HCT116 (cell line): ENCODE measurements at regions not wholly inside any gene's neighbourhood (a gene's known extent, or its start where the extent isn't known, plus 50 kb on each side); places are given as distances from the start of the nearest gene placed in this dataset.

Experiments used
- ATAC-seq: fragments of 200-7000 bp; cut with Tn5 transposase; 2 replicates; pipeline ENCODE4 v1.9.1; 2020; ENCODE audit warnings: mild to moderate bottlenecking, moderate library complexity
- BruUV-seq: library from RNA; stranded (reverse); fragments of 400-500 nt; replicated peaks from 2 replicates; lab custom pipeline; 2021; lab: Mats Ljungman, UMichigan
- CTCF ChIA-PET: fragments of 300-600 bp; sonication (Branson Sonifier 250); formaldehyde crosslinking; loops from one replicate; lab custom pipeline; 2021; ENCODE audit warnings: antibody characterized with exemption; lab: Charles Lee
- POLR2A ChIA-PET: fragments of 300-600, 350-600 bp; sonication (Branson Sonifier 250); formaldehyde crosslinking; loops from one replicate; lab custom pipeline; 2021; ENCODE audit warnings: antibody characterized with exemption; lab: Charles Lee
- RAD21 ChIA-PET, 2 experiments: fragments of 300-600 bp; sonication (Branson Sonifier 250); formaldehyde crosslinking; loops; one replicate each; lab custom pipeline; 2023; ENCODE audit warnings: low total read pairs in 2 of 2; ENCODE audit not compliant: uncharacterized antibody in 2 of 2, unreplicated experiment in 2 of 2, low non-redundant PET in 1 of 2; lab: Charles Lee
- DNase-seq: peaks from one replicate; pipeline ENCODE4 v3.0.0-alpha.2; 2010; ENCODE audit warnings: low read depth, low spot score
- H2AFZ ChIP-seq: fragments of 200-600 bp; shearing (Covaris generic), sonication (generic); 2 replicates; pipeline ENCODE4 v1.6.1; 2017; ENCODE audit warnings: low read depth, mixed run types, mixed read lengths, antibody characterized with exemption, low read length; ENCODE audit not compliant: poor library complexity, severe bottlenecking
- H3K27ac ChIP-seq: 2 replicates; pipeline ENCODE4 v1.5.1; 2012; ENCODE audit warnings: low read depth, low read length
- H3K27me3 ChIP-seq: fragments of 200-600 bp; sonication (generic); 2 replicates; pipeline ENCODE4 v1.6.1; 2016; ENCODE audit warnings: mixed run types, low read length, mixed read lengths; ENCODE audit not compliant: insufficient read depth
- H3K36me3 ChIP-seq, 2 experiments: fragments of 200-500 bp in 1 of 2; fragments of 200-600 bp in 1 of 2; sonication (Bioruptor generic) in 1 of 2; sonication (generic) in 1 of 2; 2 replicates each; pipeline versions ENCODE4 v1.5.1 to v1.6.1; 2014 to 2016; ENCODE audit warnings: low read length in 2 of 2, inconsistent platforms in 1 of 2, mixed read lengths in 1 of 2, mixed run types in 1 of 2; ENCODE audit not compliant: insufficient read depth in 2 of 2, control insufficient read depth in 1 of 2
- H3K4me1 ChIP-seq, 2 experiments: fragments of 200-600 bp in 1 of 2; sonication (generic) in 1 of 2; 2 replicates each; pipeline versions ENCODE4 v1.5.1 to v1.6.1; 2012 to 2017; ENCODE audit warnings: low read length in 2 of 2, inconsistent platforms in 1 of 2, mild to moderate bottlenecking in 1 of 2, mixed read lengths in 1 of 2, mixed run types in 1 of 2, moderate library complexity in 1 of 2; ENCODE audit not compliant: insufficient read depth in 2 of 2, control insufficient read depth in 1 of 2
- H3K4me2 ChIP-seq: fragments of 200-600 bp; sonication (generic); 2 replicates; pipeline ENCODE4 v1.6.1; 2017; ENCODE audit warnings: mixed run types, low read length, mixed read lengths
- H3K4me3 ChIP-seq, 2 experiments: fragments of 200-600 bp in 1 of 2; sonication (generic) in 1 of 2; replicated peaks in 1 of 2; 2 replicates each; pipeline ENCODE4 v1.5.1; 2011 to 2016; ENCODE audit warnings: low read length in 2 of 2, control low read depth in 1 of 2, low read depth in 1 of 2, mild to moderate bottlenecking in 1 of 2, mixed read lengths in 1 of 2, mixed run types in 1 of 2
- H3K79me2 ChIP-seq: fragments of 200-600 bp; sonication (generic); 2 replicates; pipeline ENCODE4 v1.6.1; 2017; ENCODE audit warnings: mild to moderate bottlenecking, mixed run types, low read length, moderate library complexity, mixed read lengths; ENCODE audit not compliant: insufficient read depth
- H3K9ac ChIP-seq: fragments of 200-600 bp; sonication (generic); 2 replicates; pipeline ENCODE4 v1.6.1; 2016; ENCODE audit warnings: low read length, mixed read lengths
- H3K9me2 ChIP-seq: fragments of 200-600 bp; sonication (generic), shearing (Covaris generic); 2 replicates; pipeline ENCODE4 v1.6.1; 2017; ENCODE audit warnings: mixed run types, mild to moderate bottlenecking, moderate library complexity; ENCODE audit not compliant: insufficient read depth
- H3K9me3 ChIP-seq, 2 experiments: fragments of 200-500 bp in 1 of 2; fragments of 200-600 bp in 1 of 2; sonication (Bioruptor generic) in 1 of 2; sonication (generic) in 1 of 2; 2 replicates each; pipeline ENCODE4 v1.6.1; 2014 to 2017; ENCODE audit warnings: low read length in 2 of 2, mixed read lengths in 2 of 2, inconsistent platforms in 1 of 2, low read depth in 1 of 2, mild to moderate bottlenecking in 1 of 2, mixed run types in 1 of 2, moderate library complexity in 1 of 2; ENCODE audit not compliant: control insufficient read depth in 1 of 2, insufficient read depth in 1 of 2
- H4K20me1 ChIP-seq: fragments of 200-600 bp; sonication (generic), shearing (Covaris generic); 2 replicates; pipeline ENCODE4 v1.6.1; 2017; ENCODE audit warnings: mixed run types, mild to moderate bottlenecking, moderate library complexity; ENCODE audit not compliant: insufficient read depth
- CTCF ChIP-seq, 3 experiments: fragments of 200-600 bp in 1 of 3; sonication (generic) in 1 of 3; IDR thresholded peaks in 2 of 3; conservative IDR thresholded peaks in 1 of 3; 2 replicates each; pipeline ENCODE4 v1.5.1; 2012 to 2017; ENCODE audit warnings: low read depth in 2 of 3, low read length in 2 of 3, antibody characterized with exemption in 1 of 3, borderline replicate concordance in 1 of 3, control low read depth in 1 of 3, mild to moderate bottlenecking in 1 of 3, mixed read lengths in 1 of 3, mixed run types in 1 of 3, moderate library complexity in 1 of 3; ENCODE audit not compliant: insufficient read depth in 1 of 3
- EGR1 ChIP-seq: IDR thresholded peaks from 2 replicates; pipeline ENCODE4 v1.6.1; 2012; ENCODE audit warnings: low read depth
- ELF1 ChIP-seq: IDR thresholded peaks from 2 replicates; pipeline ENCODE4 v1.6.1; 2012; ENCODE audit warnings: low read depth, borderline replicate concordance
- EZH2 ChIP-seq: fragments of 200-600 bp; sonication (generic); IDR thresholded peaks from 2 replicates; pipeline ENCODE4 v1.6.1; 2017; ENCODE audit warnings: antibody characterized with exemption, mixed run types
- EZH2phosphoT487 ChIP-seq: fragments of 200-600 bp; IDR thresholded peaks from 2 replicates; pipeline ENCODE4 v1.6.1; 2018; ENCODE audit warnings: antibody characterized with exemption, borderline replicate concordance
- FOSL1 ChIP-seq: IDR thresholded peaks from 2 replicates; pipeline ENCODE4 v1.6.1; 2012; ENCODE audit warnings: low read depth
- JUND ChIP-seq: IDR thresholded peaks from 2 replicates; pipeline ENCODE4 v1.6.1; 2012
- POLR2A ChIP-seq: IDR thresholded peaks from 2 replicates; pipeline ENCODE4 v1.7.0; 2011; ENCODE audit warnings: borderline replicate concordance; ENCODE audit not compliant: insufficient read depth, insufficient read length; ENCODE audit errors: extremely low read depth
- SP1 ChIP-seq: IDR thresholded peaks from 2 replicates; pipeline ENCODE4 v1.6.1; 2012; ENCODE audit warnings: low read depth
- SRF ChIP-seq: IDR thresholded peaks from 2 replicates; pipeline ENCODE4 v1.6.1; 2012; ENCODE audit warnings: low read depth
- TCF7L2 ChIP-seq: IDR thresholded peaks from 2 replicates; pipeline ENCODE4 v1.7.0; 2011; ENCODE audit warnings: borderline replicate concordance, inconsistent platforms; ENCODE audit not compliant: insufficient read depth, insufficient read length; ENCODE audit errors: extremely low read depth
- YY1 ChIP-seq: IDR thresholded peaks from 2 replicates; pipeline ENCODE4 v1.6.1; 2011; ENCODE audit warnings: low read length, low read depth, moderate library complexity, mild to moderate bottlenecking; ENCODE audit not compliant: insufficient replicate concordance; ENCODE audit errors: extremely low read depth
- ZBTB33 ChIP-seq: IDR thresholded peaks from 2 replicates; pipeline ENCODE4 v1.6.1; 2011; ENCODE audit warnings: mild to moderate bottlenecking, low read length, moderate library complexity; ENCODE audit not compliant: insufficient replicate concordance; ENCODE audit errors: extremely low read depth
- ZFX ChIP-seq: fragments of 450-650 bp; IDR thresholded peaks from 2 replicates; pipeline ENCODE4 v1.6.1; 2017
- ZNF274 ChIP-seq: fragments of 200-500 bp; sonication (Bioruptor generic); IDR thresholded peaks from 2 replicates; pipeline ENCODE4 v1.6.1; 2014; ENCODE audit warnings: mild to moderate bottlenecking, low read depth, low read length, inconsistent platforms
- intact Hi-C: fragments of 100-400 bp; cut with micrococcal nuclease; formaldehyde crosslinking; loops from 2 replicates; pipeline ENCODE4 v1.10.0; 2022
- TF ChIP-seq, protein P1 (sequence below): IDR thresholded peaks from 2 replicates; pipeline ENCODE4 v1.6.1; 2012

- ChIA-PET RAD21 (no interaction called here), CTCF (no interaction called here)
- intact Hi-C loops: no loop called here
Measured at GRCh38 chr6:140594806-140595128, 1220.3 kb upstream of the CITED2 start.

More at GRCh38 chr6:140594806-140595128, 1220.3 kb upstream of the CITED2 start:
- no peaks in the 10 kb centered on the region for H3K9me2 ChIP-seq
- no peak overlapping the region for H3K4me2 ChIP-seq
- TF ChIP-seq YY1: no peak
- TF ChIP-seq EZH2phosphoT487: no peak
- no peak for TF ChIP-seq JUND
- TF ChIP-seq, protein P1, sequence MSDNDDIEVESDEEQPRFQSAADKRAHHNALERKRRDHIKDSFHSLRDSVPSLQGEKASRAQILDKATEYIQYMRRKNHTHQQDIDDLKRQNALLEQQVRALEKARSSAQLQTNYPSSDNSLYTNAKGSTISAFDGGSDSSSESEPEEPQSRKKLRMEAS: no peak
- no peak for TF ChIP-seq EZH2
- TF ChIP-seq ELF1: no peak
- TF ChIP-seq ZFX: no peak
- no peak for TF ChIP-seq FOSL1
- TF ChIP-seq CTCF (IDR thresholded peaks at IDR 0.05 in 2 of 3, conservative IDR thresholded peaks at IDR 0.05 in 1 of 3; ENCODE audit: borderline replicate concordance in 1 of 3, insufficient read depth in 1 of 3, low read depth in 2 of 3, low read length in 2 of 3): no peak
- no peak for TF ChIP-seq POLR2A
- no peak for TF ChIP-seq SP1
- no peak for TF ChIP-seq SRF
- no peak for TF ChIP-seq ZNF274
- no peak for TF ChIP-seq TCF7L2
- TF ChIP-seq ZBTB33: no peak
- no peak for TF ChIP-seq EGR1
- no peaks in the 10 kb centered on the region for H3K4me1 ChIP-seq
- H2AFZ ChIP-seq: no peak overlapping the region
- no peaks in the 10 kb centered on the region for H4K20me1 ChIP-seq
- POLR2A ChIA-PET: no interaction called here
- DNase-seq: no peak
- no peak overlapping the region for H3K4me3 ChIP-seq
- no peak for ATAC-seq
- H3K36me3 ChIP-seq: no peaks in the 10 kb centered on the region
- H3K27ac ChIP-seq: no peak overlapping the region
- no peaks in the 10 kb centered on the region for H3K9me3 ChIP-seq
- H3K27me3 ChIP-seq: no peaks in the 10 kb centered on the region
- no peaks in the 10 kb centered on the region for H3K79me2 ChIP-seq
- no peak overlapping the region for H3K9ac ChIP-seq
- BruUV-seq: no TSS peak
